NCI-H1105 treated with DMSO at 0.1 percent for 48 hours (cell line): ENCODE measurements at regions not wholly inside any gene's neighbourhood (a gene's known extent, or its start where the extent isn't known, plus 50 kb on each side); places are given as distances from the start of the nearest gene placed in this dataset.
A peak's percentile ranks its signal among the peaks of the same experiment; 100 is the strongest.
"Not testable (repeated sequence)": the region's sequence is repeated elsewhere in the genome, so short reads cannot be mapped to it uniquely, and the experiment has no call there.

Experiments
- DNase-seq: peaks from one replicate; lab custom pipeline; 2025; lab: John Stamatoyannopoulos, UW

GRCh38 chr11:114805431-114805830 lies 127.1 kb downstream of the NXPE2 start:
- not testable (repeated sequence) for DNase-seq

GRCh38 chr11:114811971-114812370 lies 133.6 kb downstream of the NXPE2 start:
- no peak for DNase-seq

- no peak for DNase-seq
These were observed 134.4 kb downstream of the NXPE2 start for GRCh38 chr11:114812733-114813132.

GRCh38 chr11:114813189-114813718 lies 134.9 kb downstream of the NXPE2 start:
- no peak for DNase-seq

GRCh38 chr11:114815176-114815575 lies 136.8 kb downstream of the NXPE2 start:
- DNase-seq = no peak

- DNase-seq = no peak
These were observed 137.4 kb downstream of the NXPE2 start for GRCh38 chr11:114815761-114816160.

GRCh38 chr11:114816791-114817190 lies 138.5 kb downstream of the NXPE2 start:
- no peak for DNase-seq

- DNase-seq = no peak
These were observed 140.1 kb downstream of the NXPE2 start for GRCh38 chr11:114818382-114818781.

GRCh38 chr11:114819028-114819427 lies 140.7 kb downstream of the NXPE2 start:
- DNase-seq = no peak

GRCh38 chr11:114820621-114821020 lies 142.3 kb downstream of the NXPE2 start:
- no peak for DNase-seq

GRCh38 chr11:114821621-114822412 lies 143.5 kb downstream of the NXPE2 start:
- no peak for DNase-seq

- DNase-seq = no peak
These were observed 148.6 kb downstream of the NXPE2 start for GRCh38 chr11:114826910-114827442.

GRCh38 chr11:114827736-114828135 lies 149.4 kb downstream of the NXPE2 start:
- DNase-seq = no peak

GRCh38 chr11:114832532-114833125 lies 154.3 kb downstream of the NXPE2 start:
- peak; percentile 79 for DNase-seq

- DNase-seq = no peak
These were observed 157.8 kb downstream of the NXPE2 start for GRCh38 chr11:114836161-114836560.

- no peak for DNase-seq
These were observed 166.6 kb downstream of the NXPE2 start for GRCh38 chr11:114844896-114845295.

- no peak for DNase-seq
These were observed 167.6 kb downstream of the NXPE2 start for GRCh38 chr11:114845766-114846415.

- DNase-seq = no peak
These were observed 168.1 kb downstream of the NXPE2 start for GRCh38 chr11:114846416-114846791.

GRCh38 chr11:114847306-114847975 lies 169.1 kb downstream of the NXPE2 start:
- DNase-seq = peak; percentile 31

- no peak for DNase-seq
These were observed 169.7 kb downstream of the NXPE2 start for GRCh38 chr11:114848027-114848426.

- no peak for DNase-seq
These were observed 179.0 kb downstream of the NXPE2 start for GRCh38 chr11:114857281-114857680.

GRCh38 chr11:114864896-114865295 lies 186.6 kb downstream of the NXPE2 start:
- DNase-seq = no peak
